ENCODE measurements at regions not wholly inside any gene's neighbourhood (a gene's known extent, or its start where the extent isn't known, plus 50 kb on each side); places are given as distances from the start of the nearest gene placed in this dataset.
"Not testable (repeated sequence)": the region's sequence is repeated elsewhere in the genome, so short reads cannot be mapped to it uniquely, and the experiment has no call there.

- DNase-seq: peak; percentile 77
Measured at GRCh38 chr6:139881728-139882211, 507.3 kb upstream of the CITED2 start.

GRCh38 chr6:139881236-139881635 is 506.8 kb upstream of the CITED2 start:
- DNase-seq: no peak

- no peak for DNase-seq
Measured at GRCh38 chr6:139879823-139880356, 505.4 kb upstream of the CITED2 start.

GRCh38 chr6:139879241-139879640 is 504.8 kb upstream of the CITED2 start:
- DNase-seq: not testable (repeated sequence)

GRCh38 chr6:139877828-139878405 is 503.5 kb upstream of the CITED2 start:
- DNase-seq: no peak

- no peak for DNase-seq
Measured at GRCh38 chr6:139872665-139873064, 498.2 kb upstream of the CITED2 start.

GRCh38 chr6:139871803-139872510 is 497.5 kb upstream of the CITED2 start:
- peak; percentile 31 for DNase-seq

GRCh38 chr6:139871165-139871710 is 496.8 kb upstream of the CITED2 start:
- DNase-seq: no peak

GRCh38 chr6:139868576-139868975 is 494.1 kb upstream of the CITED2 start:
- no peak for DNase-seq

GRCh38 chr6:139863964-139864363 is 489.5 kb upstream of the CITED2 start:
- no peak for DNase-seq

GRCh38 chr6:139863346-139863745 is 488.9 kb upstream of the CITED2 start:
- no peak for DNase-seq

GRCh38 chr6:139862311-139862710 is 487.9 kb upstream of the CITED2 start:
- no peak for DNase-seq

- no peak for DNase-seq
Measured at GRCh38 chr6:139860203-139860602, 485.8 kb upstream of the CITED2 start.

- DNase-seq: no peak
Measured at GRCh38 chr6:139858429-139858828, 484.0 kb upstream of the CITED2 start.

GRCh38 chr6:139857143-139857542 is 482.7 kb upstream of the CITED2 start:
- no peak for DNase-seq

GRCh38 chr6:139856562-139856961 is 482.1 kb upstream of the CITED2 start:
- no peak for DNase-seq

GRCh38 chr6:139855671-139856311 is 481.3 kb upstream of the CITED2 start:
- DNase-seq: no peak

GRCh38 chr6:139853302-139853992 is 479.0 kb upstream of the CITED2 start:
- DNase-seq: no peak

GRCh38 chr6:139852488-139853140 is 478.2 kb upstream of the CITED2 start:
- no peak for DNase-seq

GRCh38 chr6:139852067-139852466 is 477.6 kb upstream of the CITED2 start:
- no peak for DNase-seq

- DNase-seq: no peak
Measured at GRCh38 chr6:139851206-139851605, 476.8 kb upstream of the CITED2 start.

- DNase-seq: no peak
Measured at GRCh38 chr6:139850512-139850911, 476.1 kb upstream of the CITED2 start.

- DNase-seq: peak; percentile 21
Measured at GRCh38 chr6:139847457-139847813, 473.0 kb upstream of the CITED2 start.

Measured in OCI-M1 (cell line).